ENCODE measurements at regions not wholly inside any gene's neighbourhood (a gene's known extent, or its start where the extent isn't known, plus 50 kb on each side); places are given as distances from the start of the nearest gene placed in this dataset.

DNA sequence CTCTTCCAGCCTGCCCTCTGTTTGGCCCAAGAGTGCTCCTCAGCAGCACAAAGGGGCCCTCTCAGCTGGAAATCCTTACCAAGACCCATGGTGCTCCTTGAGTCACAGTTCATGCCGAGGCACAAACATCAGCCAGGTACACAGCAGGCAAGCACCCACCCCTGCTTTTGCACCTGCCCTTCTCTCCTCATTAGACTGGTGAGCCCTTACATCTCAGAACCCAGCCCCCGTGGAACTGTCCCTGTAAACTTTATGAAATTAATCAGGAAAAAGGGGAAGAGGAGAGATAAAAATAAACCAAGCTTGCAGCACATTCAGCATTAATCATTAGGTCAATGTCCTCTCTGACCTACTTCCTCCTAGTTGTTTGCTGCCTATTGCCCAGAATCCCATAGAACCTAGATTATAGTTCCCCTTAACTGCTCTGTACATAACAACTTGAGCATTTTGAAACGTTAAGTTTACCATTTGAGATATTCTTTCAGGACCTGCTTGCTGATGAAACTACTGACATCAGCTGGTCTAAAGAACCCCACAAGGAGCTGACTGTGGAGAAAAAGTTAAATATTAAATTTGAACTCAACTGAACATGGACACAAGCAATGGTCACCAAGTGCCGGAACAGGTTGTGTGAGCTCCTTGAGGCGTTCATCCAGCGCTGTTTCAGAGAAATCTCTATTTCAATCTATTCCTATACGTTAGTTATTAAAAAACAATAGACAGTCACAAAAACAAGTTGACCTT is 738.4 kb downstream of the MATN1 start (continued):
- TF ChIP-seq ZHX1 (CRISPR knock-in tag; IDR thresholded peaks at IDR 0.05; ENCODE audit: low read depth) (no peak), ZNF781 (CRISPR knock-in tag; IDR thresholded peaks at IDR 0.05; ENCODE audit: borderline replicate concordance, not compliant biosample characterization) (no peak), ZNF264 (CRISPR knock-in tag; IDR thresholded peaks at IDR 0.05) (no peak), ZNF207 (IDR thresholded peaks at IDR 0.05; ENCODE audit: borderline replicate concordance) (no peak)
- TF ChIP-seq, protein P1, sequence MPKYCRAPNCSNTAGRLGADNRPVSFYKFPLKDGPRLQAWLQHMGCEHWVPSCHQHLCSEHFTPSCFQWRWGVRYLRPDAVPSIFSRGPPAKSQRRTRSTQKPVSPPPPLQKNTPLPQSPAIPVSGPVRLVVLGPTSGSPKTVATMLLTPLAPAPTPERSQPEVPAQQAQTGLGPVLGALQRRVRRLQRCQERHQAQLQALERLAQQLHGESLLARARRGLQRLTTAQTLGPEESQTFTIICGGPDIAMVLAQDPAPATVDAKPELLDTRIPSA (CRISPR knock-in tag; IDR thresholded peaks at IDR 0.05; ENCODE audit: borderline replicate concordance) = no peak

DNA sequence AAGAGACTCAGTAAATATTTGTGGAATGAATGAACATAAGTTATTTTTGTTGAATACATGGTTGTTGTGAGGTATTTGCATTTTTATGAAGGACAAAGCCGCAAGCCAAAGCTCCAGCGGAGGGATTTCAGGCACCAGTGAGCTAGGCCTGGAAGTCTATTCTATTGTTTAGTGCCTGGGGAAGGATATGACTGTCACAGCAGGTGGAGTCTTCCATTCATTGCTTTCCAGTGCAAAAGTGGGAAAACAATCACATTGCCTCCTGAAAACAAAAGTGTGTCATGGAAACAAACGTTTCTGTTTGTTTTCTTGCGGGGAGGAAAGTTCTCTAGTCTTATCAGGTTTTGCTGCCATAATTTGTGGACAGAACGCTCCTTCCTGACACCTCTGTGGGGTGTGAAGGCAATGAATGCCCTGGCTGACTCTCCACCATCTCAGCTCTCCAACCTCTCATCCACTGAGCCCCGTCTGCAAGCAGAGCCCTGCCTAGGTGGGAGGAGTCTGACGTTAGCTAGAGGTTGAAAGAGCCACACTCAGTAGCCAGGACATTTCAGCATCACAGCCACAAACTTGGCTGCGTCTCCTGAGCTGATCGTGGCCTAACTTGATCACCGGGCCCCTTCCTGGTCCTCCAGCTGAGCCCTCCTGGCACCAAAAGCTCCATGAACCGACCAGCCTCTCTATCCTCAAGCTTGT is 739.1 kb downstream of the MATN1 start:
- ATAC-seq (no peak), FAIRE-seq (no peak), DNase-seq (ENCODE audit: low spot score) (no peak)
- ChIA-PET CTCF (ENCODE audit: low intra/inter-chr PET ratio, low total read pairs) (no interaction called here), POLR2A (no interaction called here)
- WGBS (ENCODE audit: low lambda C conversion rate) = 32% methylated on average over 7 of the region's 11 CpGs
- Histone ChIP-seq H3K27ac (ENCODE audit: extremely low read length, insufficient read depth, low read length) (no peak overlapping the region), H2AFZ (ENCODE audit: low read length) (no peak overlapping the region), H3K36me3 (replicated peaks in 1 of 2; ENCODE audit: control insufficient read depth in 1 of 2, insufficient read depth in 2 of 2, low read length in 2 of 2) (no peaks in the 10 kb centered on the region), H3K79me2 (ENCODE audit: insufficient read depth, low read length) (no peaks in the 10 kb centered on the region), H4K20me1 (ENCODE audit: insufficient read depth, low read length) (no peaks in the 10 kb centered on the region), H3K9ac (ENCODE audit: insufficient read depth, low read depth, low read length) (no peak overlapping the region), H3K4me3 (replicated peaks in 1 of 3; ENCODE audit: insufficient read depth in 1 of 3, low read depth in 2 of 3, low read length in 3 of 3) (no peak overlapping the region), H3K4me1 (ENCODE audit: insufficient read depth, low read length) (no peaks in the 10 kb centered on the region), H3K4me2 (ENCODE audit: low read depth, low read length) (no peak overlapping the region), H3K27me3 (ENCODE audit: control insufficient read depth in 1 of 2, insufficient read depth in 2 of 2, low read length in 2 of 2) (no peaks in the 10 kb centered on the region; a peak in 1 of 5 replicates), H3K9me3 (ENCODE audit: low read length) (no peaks in the 10 kb centered on the region)
- no TSS peak for BruUV-seq (replicated peaks)
- in situ Hi-C loops (cut with HindIII; ENCODE audit: extremely low pct_ligation_motif_present, low pct_unique_long_range_greater_than_20kb) (no loop called here), intact Hi-C loops (cut with micrococcal nuclease; ENCODE audit: unreplicated experiment) (no loop called here)
- no peak for TF ChIP-seq NFYB (CRISPR knock-in tag; IDR thresholded peaks at IDR 0.05)
- no peak for TF ChIP-seq CEBPZ (IDR thresholded peaks at IDR 0.05; ENCODE audit: low read length)
- TF ChIP-seq RBM39 (IDR thresholded peaks at IDR 0.05; ENCODE audit: low read depth, low read length, poor library complexity, severe bottlenecking) = no peak
- no peak for TF ChIP-seq PHF8 (CRISPR knock-in tag; IDR thresholded peaks at IDR 0.05)
- no peak for TF ChIP-seq SIX1 (CRISPR knock-in tag; IDR thresholded peaks at IDR 0.05; ENCODE audit: borderline replicate concordance)
- no peak for TF ChIP-seq SOX13 (IDR thresholded peaks at IDR 0.05)
- no peak for TF ChIP-seq SOX13 (CRISPR knock-in tag; conservative IDR thresholded peaks at IDR 0.05 in 1 of 2, IDR thresholded peaks at IDR 0.05 in 1 of 2)
- no peak for TF ChIP-seq CSRNP2 (CRISPR knock-in tag; conservative IDR thresholded peaks at IDR 0.05; ENCODE audit: low read depth)
